ENCODE measurements at regions not wholly inside any gene's neighbourhood (a gene's known extent, or its start where the extent isn't known, plus 50 kb on each side); places are given as distances from the start of the nearest gene placed in this dataset.
"Not testable (repeated sequence)": the region's sequence is repeated elsewhere in the genome, so short reads cannot be mapped to it uniquely, and the experiment has no call there.

DNA sequence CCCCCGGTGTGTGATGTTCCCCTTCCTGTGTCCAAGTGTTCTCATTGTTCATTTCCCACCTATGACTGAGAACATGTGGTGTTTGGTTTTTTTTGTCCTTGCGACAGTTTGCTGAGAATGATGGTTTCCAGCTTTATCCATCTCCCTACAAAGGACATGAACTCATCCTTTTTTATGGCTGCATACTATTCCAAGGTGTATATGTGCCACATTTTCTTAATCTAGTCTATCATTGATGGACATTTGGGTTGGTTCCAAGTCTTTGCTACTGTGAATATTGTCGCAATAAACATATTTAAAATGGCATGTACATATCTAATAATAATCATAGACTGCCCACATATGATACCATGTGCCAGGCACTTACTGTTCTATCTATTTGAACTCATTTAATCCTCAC lies 491.0 kb downstream of the MED13L start:
- H3K9ac ChIP-seq (ENCODE audit: low read length); H3K9me3 ChIP-seq (ENCODE audit: insufficient read depth, low read depth, low read length); DNase-seq; H3K79me1 ChIP-seq (ENCODE audit: low read length); H4K8ac ChIP-seq (ENCODE audit: low read depth, low read length); H3K14ac ChIP-seq (ENCODE audit: low read length); H4K12ac ChIP-seq (ENCODE audit: low read depth, low read length); H2BK120ac ChIP-seq (ENCODE audit: insufficient read depth, low read length, poor library complexity); H3K27me3 ChIP-seq (ENCODE audit: insufficient read depth, low read length); H3K4ac ChIP-seq (ENCODE audit: low read depth, low read length); H3K4me1 ChIP-seq (ENCODE audit: control insufficient read depth in 1 of 2, insufficient read depth in 2 of 2, low read length in 2 of 2); H2AK5ac ChIP-seq (ENCODE audit: low read length); H2BK12ac ChIP-seq (ENCODE audit: low read length); H2AFZ ChIP-seq (ENCODE audit: insufficient read depth, low read length, poor library complexity); H2BK5ac ChIP-seq (ENCODE audit: low read depth, low read length, poor library complexity); H3K36me3 ChIP-seq (ENCODE audit: control insufficient read depth in 1 of 2, insufficient read depth in 2 of 2, low read length in 2 of 2); H3K4me2 ChIP-seq (ENCODE audit: low read length); H3K79me2 ChIP-seq (ENCODE audit: control insufficient read depth, insufficient read depth, low read length, poor library complexity); H3K4me3 ChIP-seq (ENCODE audit: low read depth, low read length); H3K27ac ChIP-seq (ENCODE audit: low read depth, low read length); H3K23ac ChIP-seq (ENCODE audit: low read length); H4K91ac ChIP-seq (ENCODE audit: low read depth, low read length); H3K18ac ChIP-seq (ENCODE audit: low read length): not testable (repeated sequence)
- WGBS (ENCODE audit: extremely low coverage, insufficient coverage, insufficient read length), result no CpG with 5 or more reads among the region's 3 CpGs

DNA sequence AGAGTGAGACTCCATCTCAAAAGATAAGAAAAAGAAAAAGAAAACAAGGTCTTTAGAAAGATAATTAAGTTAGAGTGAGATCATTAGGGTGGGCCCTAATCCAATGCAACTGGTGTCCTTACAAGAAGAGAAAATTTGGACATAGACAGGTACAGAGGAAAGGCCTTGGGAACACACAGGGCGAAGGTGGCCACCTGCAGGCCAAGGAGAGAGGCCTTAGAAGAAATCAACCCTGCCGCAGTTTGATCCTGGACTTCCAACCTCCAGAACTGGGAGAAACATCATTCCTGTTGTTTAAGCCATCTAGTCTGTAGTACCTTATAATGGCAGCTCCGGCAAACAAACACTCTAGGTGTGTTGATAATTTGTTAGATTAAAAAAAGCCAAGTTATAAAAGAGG lies 491.9 kb downstream of the MED13L start:
- H3K9ac ChIP-seq (ENCODE audit: low read length), result no peak overlapping the region
- H2BK5ac ChIP-seq (ENCODE audit: low read depth, low read length, poor library complexity), result no peak overlapping the region
- H2BK12ac ChIP-seq (ENCODE audit: low read length), result no peak overlapping the region
- no peak overlapping the region for H3K4ac ChIP-seq (ENCODE audit: low read depth, low read length)
- no peaks in the 10 kb centered on the region for H3K79me2 ChIP-seq (ENCODE audit: control insufficient read depth, insufficient read depth, low read length, poor library complexity)
- DNase-seq, result no peak
- H3K18ac ChIP-seq (ENCODE audit: low read length), result no peak overlapping the region
- no peaks in the 10 kb centered on the region for H3K79me1 ChIP-seq (ENCODE audit: low read length)
- H3K4me2 ChIP-seq (ENCODE audit: low read length), result no peak overlapping the region
- H4K12ac ChIP-seq (ENCODE audit: low read depth, low read length), result no peak overlapping the region
- H3K36me3 ChIP-seq (ENCODE audit: control insufficient read depth in 1 of 2, insufficient read depth in 2 of 2, low read length in 2 of 2), result no peaks in the 10 kb centered on the region
- no peaks in the 10 kb centered on the region for H3K27me3 ChIP-seq (ENCODE audit: insufficient read depth, low read length)
- H2BK120ac ChIP-seq (ENCODE audit: insufficient read depth, low read length, poor library complexity), result no peak overlapping the region
- no peak overlapping the region for H2AFZ ChIP-seq (ENCODE audit: insufficient read depth, low read length, poor library complexity)
- WGBS (ENCODE audit: extremely low coverage, insufficient coverage, insufficient read length), result no CpG with 5 or more reads among the region's 3 CpGs
- H3K9me3 ChIP-seq (ENCODE audit: insufficient read depth, low read depth, low read length), result no peaks in the 10 kb centered on the region
- no peak overlapping the region for H4K91ac ChIP-seq (ENCODE audit: low read depth, low read length)
- no peak overlapping the region for H3K4me3 ChIP-seq (ENCODE audit: low read depth, low read length)
- H3K23ac ChIP-seq (ENCODE audit: low read length), result no peak overlapping the region
- no peak overlapping the region for H2AK5ac ChIP-seq (ENCODE audit: low read length)
- H3K4me1 ChIP-seq (ENCODE audit: control insufficient read depth in 1 of 2, insufficient read depth in 2 of 2, low read length in 2 of 2), result no peaks in the 10 kb centered on the region
- H3K27ac ChIP-seq (ENCODE audit: low read depth, low read length), result no peak overlapping the region
- H3K14ac ChIP-seq (ENCODE audit: low read length), result no peak overlapping the region
- H4K8ac ChIP-seq (ENCODE audit: low read depth, low read length), result no peak overlapping the region

DNA sequence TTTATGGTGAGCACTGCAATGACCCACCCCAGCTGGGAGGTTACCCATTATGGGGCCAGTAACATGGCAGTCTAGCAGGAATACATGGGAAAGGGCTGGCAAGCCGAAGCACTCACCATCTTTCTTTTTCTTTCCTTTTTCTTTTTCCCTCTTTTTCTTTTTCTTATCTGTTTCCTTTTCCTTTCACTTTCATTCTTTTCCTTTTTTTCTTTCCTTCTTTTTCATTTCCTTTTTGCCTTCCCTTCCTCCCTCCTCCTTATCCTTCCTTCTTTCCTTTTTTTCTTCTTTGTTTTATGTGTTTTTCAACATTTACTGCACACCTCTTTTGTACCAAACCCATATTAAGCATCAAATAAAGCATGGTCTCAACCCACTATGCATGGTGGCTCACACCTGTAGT lies 501.1 kb downstream of the MED13L start:
- no peaks in the 10 kb centered on the region for H3K79me1 ChIP-seq (ENCODE audit: low read length)
- H3K4me1 ChIP-seq (ENCODE audit: control insufficient read depth in 1 of 2, insufficient read depth in 2 of 2, low read length in 2 of 2), result peaks cover 0 to 3% of the 10 kb centered on the region in 2 experiments
- H2AFZ ChIP-seq (ENCODE audit: insufficient read depth, low read length, poor library complexity), result no peak overlapping the region
- H2AK5ac ChIP-seq (ENCODE audit: low read length), result no peak overlapping the region
- H2BK12ac ChIP-seq (ENCODE audit: low read length), result no peak overlapping the region
- H3K36me3 ChIP-seq (ENCODE audit: control insufficient read depth in 1 of 2, insufficient read depth in 2 of 2, low read length in 2 of 2), result no peaks in the 10 kb centered on the region
- H2BK5ac ChIP-seq (ENCODE audit: low read depth, low read length, poor library complexity), result no peak overlapping the region
- no peak overlapping the region for H3K23ac ChIP-seq (ENCODE audit: low read length)
- no peak overlapping the region for H4K8ac ChIP-seq (ENCODE audit: low read depth, low read length)
- H3K14ac ChIP-seq (ENCODE audit: low read length), result no peak overlapping the region
- H3K4ac ChIP-seq (ENCODE audit: low read depth, low read length), result no peak overlapping the region
- no peak overlapping the region for H3K27ac ChIP-seq (ENCODE audit: low read depth, low read length)
- WGBS (ENCODE audit: extremely low coverage, insufficient coverage, insufficient read length), result no CpG with 5 or more reads among the region's 1 CpG
- no peak for DNase-seq
- H3K9me3 ChIP-seq (ENCODE audit: insufficient read depth, low read depth, low read length), result no peaks in the 10 kb centered on the region
- H2BK120ac ChIP-seq (ENCODE audit: insufficient read depth, low read length, poor library complexity), result no peak overlapping the region
- no peak overlapping the region for H3K4me3 ChIP-seq (ENCODE audit: low read depth, low read length)
- H3K27me3 ChIP-seq (ENCODE audit: insufficient read depth, low read length), result no peaks in the 10 kb centered on the region
- H3K9ac ChIP-seq (ENCODE audit: low read length), result no peak overlapping the region
- H3K79me2 ChIP-seq (ENCODE audit: control insufficient read depth, insufficient read depth, low read length, poor library complexity), result no peaks in the 10 kb centered on the region
- no peak overlapping the region for H4K91ac ChIP-seq (ENCODE audit: low read depth, low read length)
- H4K12ac ChIP-seq (ENCODE audit: low read depth, low read length), result no peak overlapping the region
- no peak overlapping the region for H3K18ac ChIP-seq (ENCODE audit: low read length)
- H3K4me2 ChIP-seq (ENCODE audit: low read length), result no peak overlapping the region

DNA sequence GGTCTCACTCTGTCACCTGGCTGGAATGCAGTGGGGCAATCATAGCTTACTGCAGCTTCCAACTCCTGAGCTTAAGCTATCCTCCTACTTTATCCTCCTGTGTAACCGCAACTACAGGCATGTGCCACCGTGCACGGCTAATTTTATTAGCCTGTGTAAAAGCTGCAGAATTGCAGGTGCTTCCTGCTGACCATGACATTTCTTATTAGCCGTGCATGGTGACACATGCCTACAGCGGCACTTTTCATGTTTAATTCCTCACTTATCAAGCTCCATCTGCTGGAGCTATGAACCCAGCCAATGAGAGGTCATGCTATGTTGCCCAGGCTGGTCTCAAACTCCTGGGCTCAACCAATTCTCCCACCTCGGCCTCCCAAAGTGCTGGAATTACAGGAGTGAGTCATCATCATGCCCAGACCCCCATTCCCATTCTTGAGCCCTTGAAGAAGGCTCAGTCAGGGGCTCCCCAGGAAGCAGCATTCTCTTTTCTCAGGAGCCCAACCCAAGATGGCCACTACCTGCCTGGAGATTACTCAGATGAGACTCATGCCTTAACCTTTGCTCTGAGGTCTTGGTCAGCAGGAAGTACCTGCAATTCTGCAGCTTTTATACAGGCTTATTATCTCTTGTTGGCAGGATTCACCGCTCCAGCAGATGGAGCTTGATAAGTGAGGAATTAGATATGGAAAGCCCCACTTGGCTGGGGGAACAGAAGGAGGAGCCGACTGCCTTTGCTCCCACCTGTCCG lies 503.2 kb downstream of the MED13L start:
- no CpG with 5 or more reads among the region's 9 CpGs for WGBS (ENCODE audit: extremely low coverage, insufficient coverage, insufficient read length)
- Histone ChIP-seq H3K79me1 (ENCODE audit: low read length) (no peaks in the 10 kb centered on the region), H2BK120ac (ENCODE audit: insufficient read depth, low read length, poor library complexity) (no peak overlapping the region), H2BK12ac (ENCODE audit: low read length) (no peak overlapping the region), H3K27ac (ENCODE audit: low read depth, low read length) (no peak overlapping the region), H3K4me2 (ENCODE audit: low read length) (no peak overlapping the region), H4K8ac (ENCODE audit: low read depth, low read length) (no peak overlapping the region), H3K9me3 (ENCODE audit: insufficient read depth, low read depth, low read length) (no peaks in the 10 kb centered on the region), H3K14ac (ENCODE audit: low read length) (no peak overlapping the region), H2AFZ (ENCODE audit: insufficient read depth, low read length, poor library complexity) (no peak overlapping the region), H2BK5ac (ENCODE audit: low read depth, low read length, poor library complexity) (no peak overlapping the region), H3K4ac (ENCODE audit: low read depth, low read length) (no peak overlapping the region), H3K18ac (ENCODE audit: low read length) (no peak overlapping the region), H4K91ac (ENCODE audit: low read depth, low read length) (no peak overlapping the region), H3K4me3 (ENCODE audit: low read depth, low read length) (no peak overlapping the region), H4K12ac (ENCODE audit: low read depth, low read length) (no peak overlapping the region), H3K4me1 (ENCODE audit: control insufficient read depth in 1 of 2, insufficient read depth in 2 of 2, low read length in 2 of 2) (peaks cover 0 to 3% of the 10 kb centered on the region in 2 experiments), H3K9ac (ENCODE audit: low read length) (no peak overlapping the region), H3K27me3 (ENCODE audit: insufficient read depth, low read length) (no peaks in the 10 kb centered on the region), H3K79me2 (ENCODE audit: control insufficient read depth, insufficient read depth, low read length, poor library complexity) (no peaks in the 10 kb centered on the region), H3K36me3 (ENCODE audit: control insufficient read depth in 1 of 2, insufficient read depth in 2 of 2, low read length in 2 of 2) (no peaks in the 10 kb centered on the region), H3K23ac (ENCODE audit: low read length) (no peak overlapping the region), H2AK5ac (ENCODE audit: low read length) (no peak overlapping the region)
- no peak for DNase-seq

Measured in trophoblast cell (in vitro differentiated cells and primary cell).